ENCODE measurements at regions not wholly inside any gene's neighbourhood (a gene's known extent, or its start where the extent isn't known, plus 50 kb on each side); places are given as distances from the start of the nearest gene placed in this dataset.

GRCh38 chr13:111483621-111483987, 163.2 kb downstream of the TEX29 start:
- Histone ChIP-seq H3K9me3 (peaks cover 0 to 14% (median 9%) of the 10 kb centered on the region in 4 donors), H3K4me3 (no peak overlapping the region), H3K36me3 (no peaks in the 10 kb centered on the region), H3K27me3 (peaks cover 0 to 4% (median 0%) of the 10 kb centered on the region in 3 donors), H3K27ac (no peak overlapping the region), H3K4me1 (no peaks in the 10 kb centered on the region)
- intact Hi-C loops (cut with DNase I), result no loop called here
- TF ChIP-seq EP300 (IDR thresholded peaks at IDR 0.05), result no peak
- TF ChIP-seq CTCF (IDR thresholded peaks at IDR 0.05), result no peak
- TF ChIP-seq POLR2AphosphoS5 (IDR thresholded peaks at IDR 0.05), result no peak
- TF ChIP-seq POLR2A (IDR thresholded peaks at IDR 0.05), result no peak
- WGBS, 2 donors, result 89 to 91% methylated on average over 7 of the region's 7 CpGs
- DNase-seq, result no peak

- Histone ChIP-seq H3K4me1 (no peaks in the 10 kb centered on the region), H3K27ac (no peak overlapping the region), H3K36me3 (no peaks in the 10 kb centered on the region), H3K27me3 (peaks cover 0 to 4% (median 0%) of the 10 kb centered on the region in 3 donors), H3K4me3 (no peak overlapping the region), H3K9me3 (peaks cover 0 to 14% (median 9%) of the 10 kb centered on the region in 4 donors)
- TF ChIP-seq POLR2A (IDR thresholded peaks at IDR 0.05) (no peak), CTCF (IDR thresholded peaks at IDR 0.05) (no peak), POLR2AphosphoS5 (IDR thresholded peaks at IDR 0.05) (no peak), EP300 (IDR thresholded peaks at IDR 0.05) (no peak)
- DNase-seq, result no peak
- intact Hi-C loops (cut with DNase I), result no loop called here
- WGBS, 2 donors, result 84 to 85% methylated on average over 22 of the region's 22 CpGs
Measured at GRCh38 chr13:111484141-111484925, 163.9 kb downstream of the TEX29 start.

GRCh38 chr13:111484959-111485358, 164.5 kb downstream of the TEX29 start:
- no peak for DNase-seq
- H3K27ac ChIP-seq, result no peak overlapping the region
- H3K9me3 ChIP-seq, result peaks cover 0 to 14% (median 9%) of the 10 kb centered on the region in 4 donors
- H3K4me1 ChIP-seq, result no peaks in the 10 kb centered on the region
- intact Hi-C loops (cut with DNase I), result no loop called here
- H3K27me3 ChIP-seq, result peaks cover 0 to 4% (median 0%) of the 10 kb centered on the region in 3 donors
- no peak overlapping the region for H3K4me3 ChIP-seq
- 87 to 91% methylated on average over 7 of the region's 7 CpGs for WGBS, 2 donors
- TF ChIP-seq EP300 (IDR thresholded peaks at IDR 0.05) (no peak), CTCF (IDR thresholded peaks at IDR 0.05) (no peak), POLR2AphosphoS5 (IDR thresholded peaks at IDR 0.05) (no peak), POLR2A (IDR thresholded peaks at IDR 0.05) (no peak)
- no peaks in the 10 kb centered on the region for H3K36me3 ChIP-seq

GRCh38 chr13:111485491-111486250, 165.2 kb downstream of the TEX29 start:
- TF ChIP-seq EP300 (IDR thresholded peaks at IDR 0.05), result no peak
- TF ChIP-seq CTCF (IDR thresholded peaks at IDR 0.05), result no peak
- TF ChIP-seq POLR2AphosphoS5 (IDR thresholded peaks at IDR 0.05), result no peak
- no peak for TF ChIP-seq POLR2A (IDR thresholded peaks at IDR 0.05)
- H3K4me3 ChIP-seq, result no peak overlapping the region
- no peaks in the 10 kb centered on the region for H3K36me3 ChIP-seq
- WGBS, 2 donors, result 85 to 89% methylated on average over 20 of the region's 20 CpGs
- intact Hi-C loops (cut with DNase I), result no loop called here
- no peak overlapping the region for H3K27ac ChIP-seq
- DNase-seq, result no peak
- H3K4me1 ChIP-seq, result no peaks in the 10 kb centered on the region
- peaks cover 0 to 4% (median 0%) of the 10 kb centered on the region in 3 donors for H3K27me3 ChIP-seq
- H3K9me3 ChIP-seq, result peaks cover 0 to 14% (median 9%) of the 10 kb centered on the region in 4 donors

Measured in sigmoid colon (tissue), 6 donors.